Medulla oblongata (tissue), 1 donor: ENCODE measurements at regions not wholly inside any gene's neighbourhood (a gene's known extent, or its start where the extent isn't known, plus 50 kb on each side); places are given as distances from the start of the nearest gene placed in this dataset.

Experiments used
- DNase-seq: peaks from one replicate; pipeline ENCODE4 v3.0.0-alpha.2; 2015; ENCODE audit errors: extremely low spot score

- no peak for DNase-seq
Observed at GRCh38 chr17:68184141-68184571, 63.7 kb upstream of the AMZ2 start.

GRCh38 chr17:68184816-68185436 is 62.9 kb upstream of the AMZ2 start:
- no peak for DNase-seq

DNA sequence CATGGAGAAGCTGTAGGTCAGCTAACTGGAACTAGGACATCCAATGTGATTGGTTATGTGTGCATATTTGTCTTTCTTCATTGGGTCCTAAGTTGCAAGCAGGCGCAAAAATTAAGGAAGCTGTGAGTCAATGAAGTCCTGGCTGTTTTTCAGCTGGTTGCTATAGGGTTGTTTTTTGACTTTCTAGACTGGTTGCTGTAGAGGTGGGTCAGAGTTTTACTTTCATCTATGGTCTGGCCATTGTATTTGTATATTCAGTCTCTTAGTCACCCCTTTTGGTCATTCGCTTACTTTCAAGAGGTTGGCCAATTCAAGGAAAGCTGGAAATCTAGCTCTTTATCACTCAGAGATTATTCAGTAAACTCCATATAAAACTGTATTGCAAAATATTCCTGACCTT is 62.0 kb upstream of the AMZ2 start:
- DNase-seq: no peak

GRCh38 chr17:68190495-68190894 is 57.3 kb upstream of the AMZ2 start:
- no peak for DNase-seq

DNA sequence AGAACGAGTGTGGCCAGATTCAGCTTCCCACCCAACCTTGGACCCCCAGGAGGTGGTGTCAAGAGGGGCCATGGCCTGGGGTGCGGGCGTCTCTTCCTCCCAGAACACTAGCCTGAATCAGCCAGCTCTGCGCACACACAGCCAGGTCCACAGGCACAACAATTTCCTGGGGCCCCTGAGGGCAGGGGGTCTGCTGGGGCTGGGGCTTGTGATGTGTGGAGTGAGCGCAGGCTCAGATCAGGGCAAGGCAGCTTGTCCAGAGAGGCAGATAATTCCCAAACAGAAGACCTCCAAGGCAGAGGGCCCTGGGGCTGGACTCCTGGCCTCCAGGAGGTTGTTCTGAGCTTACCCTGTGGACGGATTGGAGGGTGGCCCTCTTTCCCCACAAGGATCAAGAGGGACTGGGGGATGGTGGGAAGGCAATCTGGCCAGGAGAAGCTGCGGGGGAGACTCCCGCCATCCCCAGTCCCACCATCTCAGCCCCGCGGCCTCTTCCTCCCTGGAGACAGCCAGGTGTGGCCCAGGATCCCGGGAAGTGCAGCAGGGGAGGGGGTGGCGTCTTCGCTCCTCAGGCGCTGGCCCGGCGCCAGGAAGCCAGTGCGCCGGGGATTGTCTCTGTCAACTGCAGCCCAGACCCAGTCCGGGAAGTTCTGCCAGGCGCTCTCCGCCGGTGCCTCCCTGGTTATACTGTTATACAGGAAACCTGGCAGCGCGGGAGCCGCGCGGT is 52.0 kb upstream of the AMZ2 start:
- DNase-seq: no peak

DNA sequence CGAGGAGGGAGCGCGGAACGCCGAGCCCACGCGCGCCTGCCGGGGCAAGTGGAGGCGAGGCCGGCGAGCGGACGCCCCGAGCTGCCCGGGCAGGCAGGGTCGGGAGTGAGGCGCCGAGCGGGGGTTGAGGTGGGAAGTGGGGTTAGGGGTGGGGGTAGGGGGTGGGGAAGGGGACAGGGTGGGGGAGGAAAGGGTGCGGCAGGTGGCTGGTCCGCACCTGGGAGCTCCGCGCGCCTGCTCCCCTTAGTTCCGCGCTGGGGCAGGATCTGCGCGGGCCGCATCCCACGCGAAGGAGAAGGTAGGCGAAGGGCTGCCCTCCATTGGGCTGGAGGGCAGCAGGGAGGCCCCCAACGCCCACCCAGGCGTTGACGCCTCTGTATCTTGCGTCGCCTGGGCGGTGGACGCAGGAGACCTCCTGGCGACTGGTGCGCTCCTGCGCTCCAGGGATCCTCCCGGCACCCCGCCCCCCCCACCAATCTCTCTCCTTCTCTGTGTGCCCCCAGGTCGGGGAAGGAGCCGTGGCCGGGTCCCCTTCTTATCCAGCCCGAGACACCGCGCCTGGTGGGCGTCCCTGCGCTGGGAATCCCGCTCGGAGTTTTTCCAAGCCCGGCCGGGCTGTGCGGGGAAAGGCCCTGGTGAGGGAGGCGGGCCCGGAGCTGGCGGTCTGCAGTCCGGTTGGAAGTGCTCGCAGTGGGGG is 51.3 kb upstream of the AMZ2 start:
- no peak for DNase-seq

DNA sequence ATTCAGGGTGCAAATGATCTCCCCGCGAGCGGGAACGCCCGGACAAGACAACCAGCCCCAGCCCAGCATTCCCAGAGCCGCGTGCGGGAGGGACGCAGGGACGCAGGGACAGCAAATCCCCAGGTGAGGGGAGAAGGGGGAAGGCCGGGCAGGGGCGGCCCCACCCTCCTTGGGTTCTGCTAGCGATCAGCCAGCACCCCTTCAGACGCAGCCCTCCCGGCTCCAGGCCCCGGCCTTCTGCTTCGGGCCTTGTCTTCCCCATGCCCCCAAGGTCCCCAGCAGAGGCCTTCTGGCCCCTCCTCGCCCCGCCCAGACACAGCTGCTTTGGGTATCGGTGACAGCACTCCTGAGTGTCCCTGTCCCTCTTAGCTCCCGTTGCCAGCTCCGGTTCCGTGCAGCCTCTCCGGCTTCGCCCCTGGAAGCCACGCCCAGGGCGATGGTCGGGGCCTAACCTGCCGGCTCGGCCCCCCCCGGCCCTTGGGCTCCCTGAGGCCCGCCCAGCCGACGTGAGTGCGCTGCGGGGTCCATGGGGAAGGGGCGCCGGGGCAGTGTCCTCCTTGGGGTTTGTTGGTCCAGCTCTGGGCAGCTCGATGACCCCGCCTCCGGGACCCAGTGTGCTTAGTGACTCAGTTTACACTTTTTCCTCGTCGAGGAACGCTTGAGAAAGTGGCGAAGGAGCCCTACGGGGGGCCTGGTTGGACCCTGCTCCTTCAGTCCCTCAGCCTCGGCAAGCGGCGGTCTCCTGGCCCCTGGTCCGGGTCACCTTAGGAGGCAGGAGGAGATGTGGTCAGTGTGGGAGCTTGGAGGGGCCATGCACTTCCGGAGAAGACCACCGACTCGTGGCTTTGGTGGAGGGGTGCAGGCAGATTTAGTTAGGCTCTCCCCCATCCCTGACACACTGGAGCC is 50.5 kb upstream of the AMZ2 start:
- DNase-seq: no peak

DNA sequence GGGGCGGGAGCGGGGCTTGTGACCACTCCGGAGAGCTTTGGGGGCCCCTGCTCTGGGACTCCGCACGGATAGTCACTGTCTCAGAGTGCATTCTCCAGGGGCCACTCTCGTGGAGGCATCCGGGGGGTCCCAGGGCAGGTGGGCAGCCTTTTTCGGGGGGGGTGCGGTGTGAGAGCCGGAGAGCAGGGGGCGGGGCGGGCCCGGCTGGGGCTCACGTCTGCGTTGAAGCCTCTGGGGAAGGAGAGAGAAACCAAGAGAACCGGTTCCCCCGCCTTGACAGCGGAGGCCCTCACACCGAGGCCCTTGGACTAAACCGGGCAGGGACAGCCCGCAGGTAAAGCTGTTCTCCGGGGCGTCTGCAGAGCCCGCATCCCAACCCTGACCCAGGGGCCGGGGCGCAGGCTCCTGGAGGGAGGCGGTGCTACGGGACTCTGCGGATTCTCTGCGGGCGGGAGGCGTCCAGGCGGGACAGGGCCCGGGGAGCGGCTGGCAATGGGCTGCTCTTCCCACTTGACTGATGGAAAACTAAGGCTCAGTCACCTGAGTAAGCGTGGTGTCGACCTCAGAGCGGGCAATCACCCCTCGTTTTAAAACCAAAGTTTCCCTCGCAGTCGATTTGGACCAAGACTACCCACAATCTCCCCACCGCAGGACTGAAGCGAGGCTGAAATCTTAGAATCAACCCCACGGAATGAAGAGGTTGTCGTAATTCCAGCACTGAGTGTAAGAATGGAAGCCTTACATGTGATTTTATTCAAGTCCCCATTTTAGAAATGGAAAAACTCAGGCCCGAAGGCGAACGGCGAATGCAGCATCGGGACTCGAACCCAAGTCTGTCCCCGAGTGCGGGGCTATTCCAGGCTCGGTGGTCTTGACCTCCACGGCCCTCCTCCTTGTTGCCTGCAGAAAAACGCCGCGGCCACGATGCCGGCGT is 49.6 kb upstream of the AMZ2 start:
- DNase-seq: no peak
